CD4-positive, alpha-beta T cell (primary cell): ENCODE measurements at regions not wholly inside any gene's neighbourhood (a gene's known extent, or its start where the extent isn't known, plus 50 kb on each side); places are given as distances from the start of the nearest gene placed in this dataset.

ENCODE experiments used
- ATAC-seq: fragments of 200-7000 bp; cut with Tn5 transposase; one replicate; pipeline ENCODE4 v1.10.0; 2022; ENCODE audit warnings: mild to moderate bottlenecking; ENCODE audit not compliant: poor library complexity
- CTCF ChIA-PET: fragments of 350-600 bp; sonication (Branson Sonifier 250); formaldehyde crosslinking; loops from one replicate; lab custom pipeline; 2021; ENCODE audit warnings: antibody characterized with exemption, inconsistent platforms; lab: Charles Lee
- POLR2A ChIA-PET: fragments of 350-600 bp; sonication (Branson Sonifier 250); formaldehyde crosslinking; loops from one replicate; lab custom pipeline; 2021; ENCODE audit warnings: antibody characterized with exemption, inconsistent platforms; lab: Charles Lee
- DNase-seq, 14 experiments: peaks; one replicate each; pipeline ENCODE4 v3.0.0-alpha.2; 2013 to 2020; ENCODE audit warnings: mixed read lengths in 2 of 14
- H3K27ac ChIP-seq, 2 donors: one replicate each; pipeline versions ENCODE4 v1.5.1 to v1.7.0; 2013; ENCODE audit warnings: low read length in 2 of 2, low read depth in 1 of 2, mild to moderate bottlenecking in 1 of 2
- H3K27me3 ChIP-seq, 2 experiments: 1 replicate in 1 of 2; 2 replicates in 1 of 2; pipeline versions ENCODE4 v1.6.1 to v1.7.0; 2013; ENCODE audit warnings: low read length in 2 of 2, control low read depth in 1 of 2, mild to moderate bottlenecking in 1 of 2, moderate library complexity in 1 of 2; ENCODE audit not compliant: insufficient read depth in 2 of 2, control insufficient read depth in 1 of 2
- H3K36me3 ChIP-seq: one replicate; pipeline ENCODE4 v1.6.1; 2013; ENCODE audit warnings: low read length, control low read depth; ENCODE audit not compliant: insufficient read depth
- H3K4me1 ChIP-seq: one replicate; pipeline ENCODE4 v1.6.1; 2013; ENCODE audit warnings: low read length, control low read depth; ENCODE audit not compliant: insufficient read depth
- H3K4me3 ChIP-seq: one replicate; pipeline ENCODE4 v1.5.1; 2013; ENCODE audit warnings: mild to moderate bottlenecking, low read length, moderate library complexity
- H3K9me3 ChIP-seq, 2 experiments: 1 replicate in 1 of 2; 2 replicates in 1 of 2; pipeline versions ENCODE4 v1.6.1 to v1.7.0; 2013; ENCODE audit warnings: low read length in 2 of 2, mild to moderate bottlenecking in 2 of 2, control low read depth in 1 of 2, moderate library complexity in 1 of 2; ENCODE audit not compliant: control insufficient read depth in 1 of 2, insufficient read depth in 1 of 2
- H3K27ac Mint-ChIP-seq: one replicate; pipeline ENCODE4 v1.8.0; 2020; ENCODE audit warnings: mixed read lengths
- H3K27me3 Mint-ChIP-seq: one replicate; pipeline ENCODE4 v1.8.0; 2021; ENCODE audit warnings: mixed read lengths
- H3K36me3 Mint-ChIP-seq: one replicate; pipeline ENCODE4 v1.8.0; 2021; ENCODE audit warnings: low read depth, mixed read lengths
- H3K4me1 Mint-ChIP-seq: one replicate; pipeline ENCODE4 v1.8.0; 2021; ENCODE audit warnings: low read depth, mixed read lengths
- H3K4me3 Mint-ChIP-seq: one replicate; pipeline ENCODE4 v1.8.0; 2020; ENCODE audit warnings: mild to moderate bottlenecking, mixed read lengths
- H3K9me3 Mint-ChIP-seq: one replicate; pipeline ENCODE4 v1.8.0; 2020; ENCODE audit warnings: mixed read lengths
- CTCF ChIP-seq: fragments of 200-600 bp; IDR thresholded peaks from one replicate; pipeline ENCODE4 v1.8.0; 2022; ENCODE audit warnings: antibody characterized with exemption, mild to moderate bottlenecking
- intact Hi-C, 2 experiments: fragments of 100-400 bp; cut with DNase I in 1 of 2; cut with micrococcal nuclease in 1 of 2; formaldehyde crosslinking; loops; one replicate each; pipeline versions ENCODE4 v1.15.1 to v1.9.0; 2023 to 2025; cut with DNase I, micrococcal nuclease

DNA sequence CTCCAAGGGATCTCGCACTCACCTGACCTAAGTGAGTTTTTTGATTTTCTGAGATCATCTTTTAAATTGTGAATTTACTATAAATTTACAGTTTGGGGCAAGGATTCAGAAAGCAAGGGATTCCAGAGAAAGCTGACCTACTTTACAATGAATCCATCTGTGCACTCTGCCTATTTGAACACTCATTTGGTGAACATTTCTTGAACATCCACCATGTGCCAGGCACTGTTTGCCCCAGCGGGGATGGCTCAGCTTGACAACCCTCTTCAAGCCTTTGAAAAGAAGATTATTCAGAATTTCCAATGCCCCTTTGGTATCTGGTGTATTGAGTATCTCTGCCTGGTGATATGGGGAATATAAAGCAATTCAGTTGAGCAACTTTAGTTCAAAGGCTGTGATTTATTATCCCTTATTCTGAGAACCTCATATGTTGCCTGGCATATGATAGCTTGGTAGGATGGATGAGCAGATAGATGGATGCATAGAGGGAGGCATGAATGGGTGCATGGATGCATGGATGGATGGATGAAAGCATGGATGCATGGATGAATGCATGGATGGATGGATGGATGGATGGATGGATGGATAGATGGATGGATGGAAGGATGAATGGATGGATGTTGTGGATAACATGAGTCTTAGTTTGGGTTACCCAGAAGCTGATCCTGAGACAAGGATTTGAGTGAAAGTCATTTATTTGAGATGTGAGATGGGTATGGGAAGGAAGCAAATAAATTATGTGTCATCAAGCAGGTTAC, 149.7 kb upstream of the ZNF366 start:
- no peak for TF ChIP-seq CTCF
- POLR2A ChIA-PET: interaction anchor here (1.1 kb wide), 1 partner anchor 9 kb away, joined by 3 read pairs; no protein-coding TSS in a partner anchor
- Mint-ChIP-seq H3K27me3 (peaks cover 13% of the 10 kb centered on the region), H3K4me3 (no peak overlapping the region), H3K36me3 (no peaks in the 10 kb centered on the region), H3K9me3 (no peaks in the 10 kb centered on the region), H3K27ac (no peak overlapping the region), H3K4me1 (no peaks in the 10 kb centered on the region)
- CTCF ChIA-PET: no interaction called here
- ATAC-seq (no peak), DNase-seq (no peak)
- intact Hi-C loops: no loop called here
- Histone ChIP-seq H3K4me1 (no peaks in the 10 kb centered on the region), H3K27me3 (no peaks in the 10 kb centered on the region), H3K9me3 (no peaks in the 10 kb centered on the region), H3K4me3 (no peak overlapping the region), H3K36me3 (no peaks in the 10 kb centered on the region), H3K27ac (no peak overlapping the region)

DNA sequence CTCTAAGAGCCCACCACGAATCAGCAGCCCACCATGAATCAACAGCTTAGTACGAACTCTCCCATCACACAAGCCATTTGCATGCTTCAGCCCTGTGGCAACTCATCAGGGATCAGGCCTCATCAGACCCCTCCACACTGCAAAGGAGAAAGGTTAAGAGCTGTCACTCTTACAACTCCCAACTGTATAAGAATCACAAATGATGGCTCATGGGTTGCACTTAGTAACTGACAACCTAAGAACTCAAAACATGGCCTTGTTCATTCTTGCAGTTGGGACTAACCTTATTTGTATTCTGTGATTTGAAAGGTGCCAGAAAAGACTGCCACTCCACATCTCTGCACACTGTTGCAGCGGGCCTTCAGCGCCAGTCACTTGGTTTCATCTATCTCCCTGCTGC, 149.1 kb upstream of the ZNF366 start:
- Mint-ChIP-seq H3K4me1 (no peaks in the 10 kb centered on the region), H3K36me3 (no peaks in the 10 kb centered on the region), H3K27me3 (peaks cover 11% of the 10 kb centered on the region), H3K27ac (no peak overlapping the region), H3K4me3 (no peak overlapping the region), H3K9me3 (no peaks in the 10 kb centered on the region)
- POLR2A ChIA-PET: interaction anchor here (1.1 kb wide), 1 partner anchor 9 kb away, joined by 3 read pairs; no protein-coding TSS in a partner anchor
- CTCF ChIA-PET: no interaction called here
- peaks cover 0 to 3% of the 10 kb centered on the region in 2 experiments for H3K27me3 ChIP-seq
- DNase-seq (no peak), ATAC-seq (no peak)
- intact Hi-C loops: no loop called here
- no peak overlapping the region for H3K27ac ChIP-seq
- no peaks in the 10 kb centered on the region for H3K9me3 ChIP-seq
- no peaks in the 10 kb centered on the region for H3K4me1 ChIP-seq
- TF ChIP-seq CTCF: no peak
- no peaks in the 10 kb centered on the region for H3K36me3 ChIP-seq
- H3K4me3 ChIP-seq: no peak overlapping the region

GRCh38 chr5:72654231-72654630, 147.0 kb upstream of the ZNF366 start:
- H3K27ac ChIP-seq: no peak overlapping the region
- intact Hi-C loops: no loop called here
- no peak for TF ChIP-seq CTCF
- no peak overlapping the region for H3K4me3 Mint-ChIP-seq
- no peaks in the 10 kb centered on the region for H3K36me3 Mint-ChIP-seq
- H3K27me3 ChIP-seq: peaks cover 0 to 3% of the 10 kb centered on the region in 2 experiments
- H3K27me3 Mint-ChIP-seq: peaks cover 18% of the 10 kb centered on the region
- H3K4me3 ChIP-seq: no peak overlapping the region
- ATAC-seq (no peak), DNase-seq (no peak)
- H3K9me3 Mint-ChIP-seq: no peaks in the 10 kb centered on the region
- no peaks in the 10 kb centered on the region for H3K4me1 Mint-ChIP-seq
- no peaks in the 10 kb centered on the region for H3K9me3 ChIP-seq
- H3K4me1 ChIP-seq: no peaks in the 10 kb centered on the region
- H3K27ac Mint-ChIP-seq: no peak overlapping the region
- ChIA-PET POLR2A (no interaction called here), CTCF (no interaction called here)
- H3K36me3 ChIP-seq: no peaks in the 10 kb centered on the region
